ENCODE measurements at regions not wholly inside any gene's neighbourhood (a gene's known extent, or its start where the extent isn't known, plus 50 kb on each side); places are given as distances from the start of the nearest gene placed in this dataset.

GRCh38 chr14:49209416-49209815, 376.8 kb downstream of the RPS29 start:
- Histone ChIP-seq H3K27me3 (no peaks in the 10 kb centered on the region), H3K36me3 (no peaks in the 10 kb centered on the region), H3K4me1 (no peaks in the 10 kb centered on the region), H3K4me3 (no peak overlapping the region), H3K9me3 (no peaks in the 10 kb centered on the region), H3K27ac (no peak overlapping the region)
- DNase-seq: no peak
- intact Hi-C loops (cut with DNase I; ENCODE audit: low total_unique reads) (no loop called here), in situ Hi-C loops (cut with MboI; ENCODE audit: low pct_ligation_motif_present in 1 of 4, low pct_unique_long_range_greater_than_20kb in 1 of 4, low sequenced_read_pairs in 3 of 4) (no loop called here)
- 70 to 71% methylated on average over 1 of the region's 1 CpG for WGBS, 2 donors (ENCODE audit: low coverage in 1 of 2)
- no peak for TF ChIP-seq CTCF (IDR thresholded peaks at IDR 0.05)
- no peak for TF ChIP-seq EP300 (IDR thresholded peaks at IDR 0.05; ENCODE audit: low read depth)

- no peak for TF ChIP-seq POLR2AphosphoS5 (IDR thresholded peaks at IDR 0.05)
- TF ChIP-seq EP300 (IDR thresholded peaks at IDR 0.05; ENCODE audit: low read depth): no peak
- TF ChIP-seq CTCF (IDR thresholded peaks at IDR 0.05): no peak
- TF ChIP-seq POLR2A (IDR thresholded peaks at IDR 0.05): no peak
- no peak for DNase-seq
- WGBS, 2 donors (ENCODE audit: low coverage in 1 of 2): 64 to 72% methylated on average over 8 to 9 of the region's 9 CpGs
- no peaks in the 10 kb centered on the region for H3K27me3 ChIP-seq
- no peaks in the 10 kb centered on the region for H3K9me3 ChIP-seq
- H3K4me1 ChIP-seq: no peaks in the 10 kb centered on the region
- H3K4me3 ChIP-seq: no peak overlapping the region
- no peaks in the 10 kb centered on the region for H3K36me3 ChIP-seq
- in situ Hi-C loops (cut with MboI; ENCODE audit: low pct_ligation_motif_present in 1 of 4, low pct_unique_long_range_greater_than_20kb in 1 of 4, low sequenced_read_pairs in 3 of 4) (no loop called here), intact Hi-C loops (cut with DNase I; ENCODE audit: low total_unique reads) (no loop called here)
- H3K27ac ChIP-seq: no peak overlapping the region
Measured at GRCh38 chr14:49206828-49207227, 379.4 kb downstream of the RPS29 start.

DNA sequence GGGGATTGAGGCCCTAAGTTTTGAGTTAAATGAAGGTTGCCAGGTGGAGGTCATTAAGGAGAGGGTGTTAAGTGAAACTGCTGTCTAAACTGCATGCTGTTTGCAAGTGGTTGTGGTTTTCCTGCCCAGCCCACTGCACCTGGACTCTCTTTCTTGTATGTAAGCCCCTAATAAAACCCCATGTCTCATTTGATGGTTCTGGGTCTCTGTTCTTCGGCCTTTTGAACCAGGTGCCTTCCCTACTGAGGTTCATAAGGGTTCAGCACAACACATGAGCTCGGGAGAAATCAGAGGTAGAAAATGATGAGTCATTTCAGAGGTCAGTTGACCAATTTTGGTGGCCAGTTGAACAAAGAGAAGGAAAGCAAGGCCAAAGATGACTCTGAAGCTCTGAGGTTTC, 382.5 kb downstream of the RPS29 start:
- no peaks in the 10 kb centered on the region for H3K27me3 ChIP-seq
- in situ Hi-C loops (cut with MboI; ENCODE audit: low pct_ligation_motif_present in 1 of 4, low pct_unique_long_range_greater_than_20kb in 1 of 4, low sequenced_read_pairs in 3 of 4): no loop called here
- H3K27ac ChIP-seq: no peak overlapping the region
- H3K9me3 ChIP-seq: no peaks in the 10 kb centered on the region
- no peak for DNase-seq
- no peaks in the 10 kb centered on the region for H3K36me3 ChIP-seq
- H3K4me1 ChIP-seq: no peaks in the 10 kb centered on the region
- intact Hi-C loops (cut with DNase I; ENCODE audit: low total_unique reads): no loop called here
- 41 to 67% methylated on average over 2 of the region's 2 CpGs for WGBS, 2 donors (ENCODE audit: low coverage in 1 of 2)
- TF ChIP-seq CTCF (IDR thresholded peaks at IDR 0.05) (no peak), EP300 (IDR thresholded peaks at IDR 0.05; ENCODE audit: low read depth) (no peak), POLR2AphosphoS5 (IDR thresholded peaks at IDR 0.05) (no peak), POLR2A (IDR thresholded peaks at IDR 0.05) (no peak)
- no peak overlapping the region for H3K4me3 ChIP-seq

DNA sequence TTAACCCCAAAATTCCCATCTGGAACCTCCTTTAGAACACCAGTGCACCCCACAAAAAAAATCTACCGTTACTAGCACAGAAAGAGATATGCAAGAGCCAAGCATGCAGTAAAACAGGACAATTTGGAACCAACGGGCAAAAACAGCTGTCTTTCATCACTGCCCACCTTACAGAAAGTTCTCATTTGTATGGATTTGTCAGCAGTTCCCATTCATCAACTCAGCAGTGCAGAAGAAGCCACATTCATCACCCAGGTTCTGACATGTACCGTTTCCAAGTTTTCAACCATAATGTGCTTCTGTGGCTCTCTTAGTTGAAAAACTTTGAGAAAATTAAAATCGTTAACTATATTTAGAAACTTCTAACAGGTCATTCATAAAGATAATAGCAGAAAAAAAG, 387.0 kb downstream of the RPS29 start:
- no peaks in the 10 kb centered on the region for H3K36me3 ChIP-seq
- 48 to 62% methylated on average over 3 to 4 of the region's 4 CpGs for WGBS, 2 donors (ENCODE audit: low coverage in 1 of 2)
- TF ChIP-seq POLR2A (IDR thresholded peaks at IDR 0.05) (no peak), CTCF (IDR thresholded peaks at IDR 0.05) (no peak), EP300 (IDR thresholded peaks at IDR 0.05; ENCODE audit: low read depth) (no peak), POLR2AphosphoS5 (IDR thresholded peaks at IDR 0.05) (no peak)

More for the DNA sequence above, 387.0 kb downstream of the RPS29 start:
- DNase-seq: no peak
- H3K27me3 ChIP-seq: no peaks in the 10 kb centered on the region
- in situ Hi-C loops (cut with MboI; ENCODE audit: low pct_ligation_motif_present in 1 of 4, low pct_unique_long_range_greater_than_20kb in 1 of 4, low sequenced_read_pairs in 3 of 4): no loop called here
- no peak overlapping the region for H3K27ac ChIP-seq
- no peaks in the 10 kb centered on the region for H3K9me3 ChIP-seq
- no peaks in the 10 kb centered on the region for H3K4me1 ChIP-seq
- intact Hi-C loops (cut with DNase I; ENCODE audit: low total_unique reads): no loop called here
- H3K4me3 ChIP-seq: no peak overlapping the region
